ENCODE measurements at regions not wholly inside any gene's neighbourhood (a gene's known extent, or its start where the extent isn't known, plus 50 kb on each side); places are given as distances from the start of the nearest gene placed in this dataset.

GRCh38 chr1:95620076-95620475 is 386.1 kb downstream of the RWDD3 start:
- Histone ChIP-seq H3K9me3 (ENCODE audit: insufficient read depth, low read length) (no peaks in the 10 kb centered on the region), H3K27me3 (ENCODE audit: low read depth, low read length) (no peaks in the 10 kb centered on the region), H3K4me1 (ENCODE audit: low read length) (no peaks in the 10 kb centered on the region), H3K36me3 (replicated peaks; ENCODE audit: low read depth, low read length) (no peaks in the 10 kb centered on the region), H2AFZ (ENCODE audit: low read depth, low read length) (no peak overlapping the region), H3K4me3 (ENCODE audit: low read length) (no peak overlapping the region), H3K9ac (ENCODE audit: low read length) (no peak overlapping the region), H4K20me1 (ENCODE audit: insufficient read depth, low read length) (no peaks in the 10 kb centered on the region), H3K27ac (ENCODE audit: low read length) (no peak overlapping the region), H3K79me2 (ENCODE audit: low read length) (no peaks in the 10 kb centered on the region), H3K4me2 (ENCODE audit: low read length) (no peak overlapping the region)
- no peak for TF ChIP-seq EZH2phosphoT487 (IDR thresholded peaks at IDR 0.05; ENCODE audit: low read depth)
- TF ChIP-seq, protein P1, sequence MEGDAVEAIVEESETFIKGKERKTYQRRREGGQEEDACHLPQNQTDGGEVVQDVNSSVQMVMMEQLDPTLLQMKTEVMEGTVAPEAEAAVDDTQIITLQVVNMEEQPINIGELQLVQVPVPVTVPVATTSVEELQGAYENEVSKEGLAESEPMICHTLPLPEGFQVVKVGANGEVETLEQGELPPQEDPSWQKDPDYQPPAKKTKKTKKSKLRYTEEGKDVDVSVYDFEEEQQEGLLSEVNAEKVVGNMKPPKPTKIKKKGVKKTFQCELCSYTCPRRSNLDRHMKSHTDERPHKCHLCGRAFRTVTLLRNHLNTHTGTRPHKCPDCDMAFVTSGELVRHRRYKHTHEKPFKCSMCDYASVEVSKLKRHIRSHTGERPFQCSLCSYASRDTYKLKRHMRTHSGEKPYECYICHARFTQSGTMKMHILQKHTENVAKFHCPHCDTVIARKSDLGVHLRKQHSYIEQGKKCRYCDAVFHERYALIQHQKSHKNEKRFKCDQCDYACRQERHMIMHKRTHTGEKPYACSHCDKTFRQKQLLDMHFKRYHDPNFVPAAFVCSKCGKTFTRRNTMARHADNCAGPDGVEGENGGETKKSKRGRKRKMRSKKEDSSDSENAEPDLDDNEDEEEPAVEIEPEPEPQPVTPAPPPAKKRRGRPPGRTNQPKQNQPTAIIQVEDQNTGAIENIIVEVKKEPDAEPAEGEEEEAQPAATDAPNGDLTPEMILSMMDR (IDR thresholded peaks at IDR 0.05; ENCODE audit: low read depth, low read length), result no peak

GRCh38 chr1:95622609-95623008 is 388.6 kb downstream of the RWDD3 start:
- H3K9ac ChIP-seq (ENCODE audit: low read length), result no peak overlapping the region
- H3K4me3 ChIP-seq (ENCODE audit: low read length), result no peak overlapping the region
- no peaks in the 10 kb centered on the region for H3K79me2 ChIP-seq (ENCODE audit: low read length)
- H4K20me1 ChIP-seq (ENCODE audit: insufficient read depth, low read length), result no peaks in the 10 kb centered on the region
- no peaks in the 10 kb centered on the region for H3K27me3 ChIP-seq (ENCODE audit: low read depth, low read length)
- H2AFZ ChIP-seq (ENCODE audit: low read depth, low read length), result no peak overlapping the region
- no peak overlapping the region for H3K4me2 ChIP-seq (ENCODE audit: low read length)
- TF ChIP-seq EZH2phosphoT487 (IDR thresholded peaks at IDR 0.05; ENCODE audit: low read depth), result no peak
- TF ChIP-seq, protein P1 (IDR thresholded peaks at IDR 0.05; ENCODE audit: low read depth, low read length), result no peak
- no peaks in the 10 kb centered on the region for H3K9me3 ChIP-seq (ENCODE audit: insufficient read depth, low read length)
- no peak overlapping the region for H3K27ac ChIP-seq (ENCODE audit: low read length)
- H3K36me3 ChIP-seq (replicated peaks; ENCODE audit: low read depth, low read length), result no peaks in the 10 kb centered on the region
- no peaks in the 10 kb centered on the region for H3K4me1 ChIP-seq (ENCODE audit: low read length)

GRCh38 chr1:95625224-95625623 is 391.2 kb downstream of the RWDD3 start:
- H4K20me1 ChIP-seq (ENCODE audit: insufficient read depth, low read length), result no peaks in the 10 kb centered on the region
- H3K9me3 ChIP-seq (ENCODE audit: insufficient read depth, low read length), result no peaks in the 10 kb centered on the region
- H3K4me2 ChIP-seq (ENCODE audit: low read length), result no peak overlapping the region
- no peaks in the 10 kb centered on the region for H3K79me2 ChIP-seq (ENCODE audit: low read length)
- H3K36me3 ChIP-seq (replicated peaks; ENCODE audit: low read depth, low read length), result no peaks in the 10 kb centered on the region
- no peak overlapping the region for H3K27ac ChIP-seq (ENCODE audit: low read length)
- no peak overlapping the region for H3K4me3 ChIP-seq (ENCODE audit: low read length)
- TF ChIP-seq, protein P1 (IDR thresholded peaks at IDR 0.05; ENCODE audit: low read depth, low read length), result no peak
- TF ChIP-seq EZH2phosphoT487 (IDR thresholded peaks at IDR 0.05; ENCODE audit: low read depth), result no peak
- H3K9ac ChIP-seq (ENCODE audit: low read length), result no peak overlapping the region
- no peaks in the 10 kb centered on the region for H3K4me1 ChIP-seq (ENCODE audit: low read length)
- H2AFZ ChIP-seq (ENCODE audit: low read depth, low read length), result no peak overlapping the region
- H3K27me3 ChIP-seq (ENCODE audit: low read depth, low read length), result no peaks in the 10 kb centered on the region

GRCh38 chr1:95627244-95627643 is 393.2 kb downstream of the RWDD3 start:
- no peak overlapping the region for H3K4me2 ChIP-seq (ENCODE audit: low read length)
- no peak overlapping the region for H3K4me3 ChIP-seq (ENCODE audit: low read length)
- no peak for TF ChIP-seq EZH2phosphoT487 (IDR thresholded peaks at IDR 0.05; ENCODE audit: low read depth)
- H3K9me3 ChIP-seq (ENCODE audit: insufficient read depth, low read length), result no peaks in the 10 kb centered on the region
- no peak overlapping the region for H3K27ac ChIP-seq (ENCODE audit: low read length)
- no peak overlapping the region for H3K9ac ChIP-seq (ENCODE audit: low read length)
- H3K36me3 ChIP-seq (replicated peaks; ENCODE audit: low read depth, low read length), result no peaks in the 10 kb centered on the region
- no peaks in the 10 kb centered on the region for H4K20me1 ChIP-seq (ENCODE audit: insufficient read depth, low read length)
- no peaks in the 10 kb centered on the region for H3K27me3 ChIP-seq (ENCODE audit: low read depth, low read length)
- no peaks in the 10 kb centered on the region for H3K4me1 ChIP-seq (ENCODE audit: low read length)
- no peak overlapping the region for H2AFZ ChIP-seq (ENCODE audit: low read depth, low read length)
- no peaks in the 10 kb centered on the region for H3K79me2 ChIP-seq (ENCODE audit: low read length)

DNA sequence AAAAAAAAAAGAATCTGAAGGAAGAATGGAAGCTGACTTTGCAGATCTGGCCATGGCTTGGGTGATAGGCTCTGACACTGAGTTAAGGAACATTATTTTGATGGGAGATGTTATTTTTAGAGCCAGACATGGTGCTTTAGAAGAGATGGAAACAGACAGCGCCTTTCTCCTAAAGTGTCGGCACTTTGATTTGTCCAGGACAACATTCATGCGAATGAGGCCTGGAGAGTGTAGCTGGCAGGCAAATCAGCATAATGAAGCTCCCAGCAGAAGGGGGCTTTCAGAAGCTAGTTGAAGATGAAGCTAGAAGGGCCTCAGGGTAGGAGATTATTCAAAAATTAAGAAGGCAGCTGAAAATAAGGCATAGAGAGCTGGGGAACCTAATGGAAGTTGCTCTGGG is 397.7 kb downstream of the RWDD3 start:
- Histone ChIP-seq H2AFZ (ENCODE audit: low read depth, low read length) (no peak overlapping the region), H3K27ac (ENCODE audit: low read length) (no peak overlapping the region), H3K9me3 (ENCODE audit: insufficient read depth, low read length) (no peaks in the 10 kb centered on the region), H3K36me3 (replicated peaks; ENCODE audit: low read depth, low read length) (no peaks in the 10 kb centered on the region), H3K4me1 (ENCODE audit: low read length) (no peaks in the 10 kb centered on the region), H3K4me3 (ENCODE audit: low read length) (no peak overlapping the region), H4K20me1 (ENCODE audit: insufficient read depth, low read length) (no peaks in the 10 kb centered on the region), H3K4me2 (ENCODE audit: low read length) (no peak overlapping the region), H3K79me2 (ENCODE audit: low read length) (no peaks in the 10 kb centered on the region), H3K27me3 (ENCODE audit: low read depth, low read length) (no peaks in the 10 kb centered on the region), H3K9ac (ENCODE audit: low read length) (no peak overlapping the region)
- no peak for TF ChIP-seq EZH2phosphoT487 (IDR thresholded peaks at IDR 0.05; ENCODE audit: low read depth)
- TF ChIP-seq, protein P1 (IDR thresholded peaks at IDR 0.05; ENCODE audit: low read depth, low read length), result no peak
